Stimulated activated memory B cell treated with anti-CD40 and anti-IgM and Interleukin-4, amounts not matched to agents 10 μg/mL and 1 μg/mL and 100 μg/mL, for 72 hours (primary cell): ENCODE measurements at regions not wholly inside any gene's neighbourhood (a gene's known extent, or its start where the extent isn't known, plus 50 kb on each side); places are given as distances from the start of the nearest gene placed in this dataset.

Source experiments
- ATAC-seq: fragments of 150-1000 bp; cut with Tn5 transposase; 2 replicates; pipeline ENCODE4 v1.10.0; 2021
- H3K27ac Mint-ChIP-seq: one replicate; pipeline ENCODE4 v1.8.0; 2022; ENCODE audit warnings: mild to moderate bottlenecking, mixed read lengths
- H3K27me3 Mint-ChIP-seq: one replicate; pipeline ENCODE4 v1.8.0; 2022; ENCODE audit warnings: mixed read lengths
- H3K36me3 Mint-ChIP-seq: one replicate; pipeline ENCODE4 v1.8.0; 2022; ENCODE audit warnings: mixed read lengths
- H3K4me1 Mint-ChIP-seq: one replicate; pipeline ENCODE4 v1.8.0; 2022; ENCODE audit warnings: mixed read lengths
- H3K4me3 Mint-ChIP-seq: one replicate; pipeline ENCODE4 v1.8.0; 2022; ENCODE audit warnings: mild to moderate bottlenecking, moderate library complexity, mixed read lengths
- H3K9me3 Mint-ChIP-seq: one replicate; pipeline ENCODE4 v1.8.0; 2022; ENCODE audit warnings: mixed read lengths

- no peaks in the 10 kb centered on the region for H3K4me1 Mint-ChIP-seq
- H3K27me3 Mint-ChIP-seq = no peaks in the 10 kb centered on the region
Observed at GRCh38 chr13:80213201-80213600, 127.7 kb downstream of the SPRY2 start.

GRCh38 chr13:80211566-80211965 is 129.4 kb downstream of the SPRY2 start:
- Mint-ChIP-seq H3K4me3 (no peak overlapping the region), H3K9me3 (no peaks in the 10 kb centered on the region), H3K36me3 (no peaks in the 10 kb centered on the region), H3K27ac (no peak overlapping the region), H3K27me3 (no peaks in the 10 kb centered on the region), H3K4me1 (no peaks in the 10 kb centered on the region)
- ATAC-seq = no peak

More at GRCh38 chr13:80213201-80213600, 127.7 kb downstream of the SPRY2 start:
- Mint-ChIP-seq H3K9me3 (no peaks in the 10 kb centered on the region), H3K36me3 (no peaks in the 10 kb centered on the region), H3K4me3 (no peak overlapping the region), H3K27ac (no peak overlapping the region)
- no peak for ATAC-seq

GRCh38 chr13:80204642-80205041 is 136.3 kb downstream of the SPRY2 start:
- Mint-ChIP-seq H3K9me3 (peaks cover 8% of the 10 kb centered on the region), H3K27ac (no peak overlapping the region), H3K4me3 (no peak overlapping the region), H3K27me3 (no peaks in the 10 kb centered on the region), H3K36me3 (no peaks in the 10 kb centered on the region), H3K4me1 (no peaks in the 10 kb centered on the region)
- ATAC-seq = no peak

GRCh38 chr13:80203496-80203895 is 137.4 kb downstream of the SPRY2 start:
- H3K36me3 Mint-ChIP-seq = no peaks in the 10 kb centered on the region
- H3K27me3 Mint-ChIP-seq = no peaks in the 10 kb centered on the region
- peaks cover 8% of the 10 kb centered on the region for H3K9me3 Mint-ChIP-seq
- H3K27ac Mint-ChIP-seq = no peak overlapping the region
- no peaks in the 10 kb centered on the region for H3K4me1 Mint-ChIP-seq
- no peak overlapping the region for H3K4me3 Mint-ChIP-seq
- ATAC-seq = no peak

GRCh38 chr13:80201694-80202468 is 139.0 kb downstream of the SPRY2 start:
- Mint-ChIP-seq H3K36me3 (no peaks in the 10 kb centered on the region), H3K27me3 (no peaks in the 10 kb centered on the region)
- no peak for ATAC-seq

GRCh38 chr13:80199585-80200292 is 141.2 kb downstream of the SPRY2 start:
- Mint-ChIP-seq H3K27ac (no peak overlapping the region), H3K36me3 (no peaks in the 10 kb centered on the region), H3K4me3 (no peak overlapping the region), H3K27me3 (no peaks in the 10 kb centered on the region), H3K4me1 (no peaks in the 10 kb centered on the region), H3K9me3 (peaks cover 12% of the 10 kb centered on the region)
- no peak for ATAC-seq

More at GRCh38 chr13:80201694-80202468, 139.0 kb downstream of the SPRY2 start:
- no peak overlapping the region for H3K27ac Mint-ChIP-seq
- H3K4me3 Mint-ChIP-seq = no peak overlapping the region
- no peaks in the 10 kb centered on the region for H3K4me1 Mint-ChIP-seq
- H3K9me3 Mint-ChIP-seq = peaks cover 8% of the 10 kb centered on the region

- H3K36me3 Mint-ChIP-seq = no peaks in the 10 kb centered on the region
- peaks cover 12% of the 10 kb centered on the region for H3K9me3 Mint-ChIP-seq
- H3K27ac Mint-ChIP-seq = no peak overlapping the region
- no peak overlapping the region for H3K4me3 Mint-ChIP-seq
- H3K27me3 Mint-ChIP-seq = no peaks in the 10 kb centered on the region
- H3K4me1 Mint-ChIP-seq = no peaks in the 10 kb centered on the region
- ATAC-seq = no peak
Observed at GRCh38 chr13:80199067-80199466, 141.9 kb downstream of the SPRY2 start.

- H3K4me3 Mint-ChIP-seq = no peak overlapping the region
- H3K27me3 Mint-ChIP-seq = no peaks in the 10 kb centered on the region
- no peak for ATAC-seq
- H3K9me3 Mint-ChIP-seq = peaks cover 7% of the 10 kb centered on the region
- H3K4me1 Mint-ChIP-seq = no peaks in the 10 kb centered on the region
- no peak overlapping the region for H3K27ac Mint-ChIP-seq
- H3K36me3 Mint-ChIP-seq = no peaks in the 10 kb centered on the region
Observed at GRCh38 chr13:80196756-80197155, 144.2 kb downstream of the SPRY2 start.

- no peak for ATAC-seq
- H3K4me3 Mint-ChIP-seq = no peak overlapping the region
- no peak overlapping the region for H3K27ac Mint-ChIP-seq
- H3K36me3 Mint-ChIP-seq = no peaks in the 10 kb centered on the region
- no peaks in the 10 kb centered on the region for H3K27me3 Mint-ChIP-seq
- peaks cover 4% of the 10 kb centered on the region for H3K9me3 Mint-ChIP-seq
- no peaks in the 10 kb centered on the region for H3K4me1 Mint-ChIP-seq
Observed at GRCh38 chr13:80195649-80196048, 145.3 kb downstream of the SPRY2 start.

GRCh38 chr13:80189889-80190597 is 150.9 kb downstream of the SPRY2 start:
- no peak for ATAC-seq
- no peaks in the 10 kb centered on the region for H3K27me3 Mint-ChIP-seq
- no peak overlapping the region for H3K4me3 Mint-ChIP-seq
- no peaks in the 10 kb centered on the region for H3K9me3 Mint-ChIP-seq
- no peak overlapping the region for H3K27ac Mint-ChIP-seq
- no peaks in the 10 kb centered on the region for H3K36me3 Mint-ChIP-seq
- H3K4me1 Mint-ChIP-seq = no peaks in the 10 kb centered on the region

GRCh38 chr13:80180740-80181355 is 160.1 kb downstream of the SPRY2 start:
- no peaks in the 10 kb centered on the region for H3K4me1 Mint-ChIP-seq
- H3K27ac Mint-ChIP-seq = no peak overlapping the region
- H3K4me3 Mint-ChIP-seq = no peak overlapping the region
- ATAC-seq = no peak
- H3K9me3 Mint-ChIP-seq = peaks cover 3% of the 10 kb centered on the region
- no peaks in the 10 kb centered on the region for H3K36me3 Mint-ChIP-seq
- no peaks in the 10 kb centered on the region for H3K27me3 Mint-ChIP-seq

GRCh38 chr13:80177327-80177726 is 163.6 kb downstream of the SPRY2 start:
- H3K9me3 Mint-ChIP-seq = no peaks in the 10 kb centered on the region
- no peak overlapping the region for H3K27ac Mint-ChIP-seq
- no peaks in the 10 kb centered on the region for H3K4me1 Mint-ChIP-seq
- H3K27me3 Mint-ChIP-seq = no peaks in the 10 kb centered on the region
- H3K4me3 Mint-ChIP-seq = no peak overlapping the region
- no peaks in the 10 kb centered on the region for H3K36me3 Mint-ChIP-seq
- ATAC-seq = no peak

- Mint-ChIP-seq H3K36me3 (no peaks in the 10 kb centered on the region), H3K27me3 (no peaks in the 10 kb centered on the region), H3K27ac (no peak overlapping the region), H3K9me3 (no peaks in the 10 kb centered on the region), H3K4me1 (peaks cover 7% of the 10 kb centered on the region), H3K4me3 (no peak overlapping the region)
- peak; percentile 50 for ATAC-seq
Observed at GRCh38 chr13:80173224-80173623, 167.7 kb downstream of the SPRY2 start.

GRCh38 chr13:80171096-80171495 is 169.8 kb downstream of the SPRY2 start:
- Mint-ChIP-seq H3K4me1 (peaks cover 7% of the 10 kb centered on the region), H3K4me3 (no peak overlapping the region), H3K36me3 (no peaks in the 10 kb centered on the region), H3K27ac (no peak overlapping the region), H3K9me3 (no peaks in the 10 kb centered on the region), H3K27me3 (no peaks in the 10 kb centered on the region)
- no peak for ATAC-seq
